Keratinocyte (primary cell): ENCODE measurements at regions not wholly inside any gene's neighbourhood (a gene's known extent, or its start where the extent isn't known, plus 50 kb on each side); places are given as distances from the start of the nearest gene placed in this dataset.

Experiments
- DNase-seq: peaks from one replicate; pipeline ENCODE4 v3.0.0-alpha.2; 2011; ENCODE audit warnings: low read depth, missing footprints, low spot score
- FAIRE-seq: peaks from 2 replicates; lab custom pipeline; 2011; peaks lifted over from hg19 to GRCh38; lab: Jason Lieb, UNC
- H2AFZ ChIP-seq: 2 replicates; pipeline ENCODE4 v1.6.0; 2012; ENCODE audit warnings: low read length, control low read depth, inconsistent platforms; ENCODE audit not compliant: control insufficient read depth
- H3K27ac ChIP-seq: 2 replicates; pipeline ENCODE4 v1.5.1; 2011; ENCODE audit warnings: low read length; ENCODE audit not compliant: control insufficient read depth, insufficient read depth
- H3K27me3 ChIP-seq: 3 replicates; pipeline ENCODE4 v1.6.0; 2011; ENCODE audit warnings: low read length; ENCODE audit not compliant: control insufficient read depth, insufficient read depth; ENCODE audit errors: extremely low read depth
- H3K36me3 ChIP-seq, 2 experiments: 2 replicates in 1 of 2; 3 replicates in 1 of 2; pipeline ENCODE4 v1.5.1; 2011; ENCODE audit warnings: low read length in 2 of 2, mild to moderate bottlenecking in 1 of 2; ENCODE audit not compliant: control insufficient read depth in 2 of 2, insufficient read depth in 2 of 2; ENCODE audit errors: extremely low read depth in 1 of 2
- H3K4me1 ChIP-seq: 3 replicates; pipeline ENCODE4 v1.5.1; 2011; ENCODE audit warnings: low read length; ENCODE audit not compliant: control insufficient read depth, insufficient read depth; ENCODE audit errors: extremely low read depth
- H3K4me2 ChIP-seq: 3 replicates; pipeline ENCODE4 v1.6.0; 2011; ENCODE audit warnings: low read depth, low read length; ENCODE audit not compliant: control insufficient read depth, insufficient read depth; ENCODE audit errors: extremely low read depth
- H3K4me3 ChIP-seq, 3 experiments: fragments of 200-600 bp in 1 of 3; sonication (generic) in 1 of 3; 2 replicates in 2 of 3; 3 replicates in 1 of 3; pipeline ENCODE4 v1.5.1; 2011 to 2016; ENCODE audit warnings: low read length in 3 of 3, mild to moderate bottlenecking in 3 of 3, control low read depth in 2 of 3, inconsistent platforms in 1 of 3, low read depth in 1 of 3, mixed read lengths in 1 of 3, mixed run types in 1 of 3, moderate library complexity in 1 of 3; ENCODE audit not compliant: control insufficient read depth in 2 of 3, insufficient read depth in 2 of 3; ENCODE audit errors: extremely low read depth in 1 of 3
- H3K79me2 ChIP-seq: 2 replicates; pipeline ENCODE4 v1.6.0; 2012; ENCODE audit warnings: low read length; ENCODE audit not compliant: control insufficient read depth, insufficient read depth
- H3K9ac ChIP-seq: 3 replicates; pipeline ENCODE4 v1.6.0; 2011; ENCODE audit warnings: low read length; ENCODE audit not compliant: control insufficient read depth, insufficient read depth; ENCODE audit errors: extremely low read depth
- H3K9me1 ChIP-seq: 3 replicates; pipeline ENCODE4 v1.6.0; 2011; ENCODE audit warnings: low read length; ENCODE audit not compliant: control insufficient read depth, insufficient read depth; ENCODE audit errors: extremely low read depth
- H3K9me3 ChIP-seq: 2 replicates; pipeline ENCODE4 v1.5.1; 2012; ENCODE audit warnings: low read depth, low read length; ENCODE audit not compliant: control insufficient read depth
- H4K20me1 ChIP-seq: 3 replicates; pipeline ENCODE4 v1.6.0; 2011; ENCODE audit warnings: low read length; ENCODE audit not compliant: control insufficient read depth, insufficient read depth; ENCODE audit errors: extremely low read depth
- CTCF ChIP-seq, 3 experiments: IDR thresholded peaks in 1 of 3; conservative IDR thresholded peaks in 1 of 3; optimal IDR thresholded peaks in 1 of 3; 2 replicates in 2 of 3; 3 replicates in 1 of 3; pipeline versions ENCODE3 to v1.5.1; 2011; ENCODE audit warnings: low read length in 3 of 3, mild to moderate bottlenecking in 3 of 3, moderate library complexity in 2 of 3, control low read depth in 1 of 3, inconsistent platforms in 1 of 3; ENCODE audit not compliant: insufficient read depth in 2 of 3; ENCODE audit errors: extremely low read depth in 1 of 3
- EZH2 ChIP-seq: IDR thresholded peaks from one replicate; pipeline ENCODE4 v1.6.1; 2012; ENCODE audit warnings: inconsistent platforms, mild to moderate bottlenecking, low read length, moderate library complexity
- dilution Hi-C: fragments of 300-500 bp; cut with MboI; formaldehyde crosslinking; loops from one replicate; pipeline ENCODE4 v1.7.0; 2020; ENCODE audit warnings: low sequenced_read_pairs; ENCODE audit not compliant: extremely low pct_ligation_motif_present

GRCh38 chr1:238764779-238765178 is 621.6 kb upstream of the CHRM3 start:
- no peak for DNase-seq
- Histone ChIP-seq H2AFZ (no peak overlapping the region), H3K36me3 (no peaks in the 10 kb centered on the region), H3K9me1 (no peaks in the 10 kb centered on the region), H3K9me3 (no peaks in the 10 kb centered on the region), H3K4me2 (no peak overlapping the region), H4K20me1 (no peaks in the 10 kb centered on the region), H3K27ac (no peak overlapping the region), H3K27me3 (no peaks in the 10 kb centered on the region), H3K4me3 (no peak overlapping the region), H3K79me2 (no peaks in the 10 kb centered on the region), H3K4me1 (no peaks in the 10 kb centered on the region), H3K9ac (no peak overlapping the region)
- dilution Hi-C loops = no loop called here
- no peak for FAIRE-seq
- TF ChIP-seq CTCF (optimal IDR thresholded peaks at IDR 0.05 in 1 of 3, IDR thresholded peaks at IDR 0.05 in 1 of 3, conservative IDR thresholded peaks at IDR 0.05 in 1 of 3; ENCODE audit: extremely low read depth in 1 of 3, insufficient read depth in 2 of 3, low read length in 3 of 3) (no peak), EZH2 (no peak)

- Histone ChIP-seq H3K4me3 (no peak overlapping the region), H3K79me2 (no peaks in the 10 kb centered on the region), H3K9ac (no peak overlapping the region), H3K36me3 (no peaks in the 10 kb centered on the region), H3K4me2 (no peak overlapping the region), H3K9me1 (no peaks in the 10 kb centered on the region), H3K27ac (no peak overlapping the region), H2AFZ (no peak overlapping the region), H3K27me3 (no peaks in the 10 kb centered on the region), H3K9me3 (no peaks in the 10 kb centered on the region), H3K4me1 (no peaks in the 10 kb centered on the region), H4K20me1 (no peaks in the 10 kb centered on the region)
- no peak for TF ChIP-seq EZH2
- FAIRE-seq (no peak), DNase-seq (no peak)
- dilution Hi-C loops = no loop called here
Measured at GRCh38 chr1:238753252-238753651, 633.1 kb upstream of the CHRM3 start.

- TF ChIP-seq CTCF (optimal IDR thresholded peaks at IDR 0.05 in 1 of 3, IDR thresholded peaks at IDR 0.05 in 1 of 3, conservative IDR thresholded peaks at IDR 0.05 in 1 of 3; ENCODE audit: extremely low read depth in 1 of 3, insufficient read depth in 2 of 3, low read length in 3 of 3) (no peak), EZH2 (no peak)
- dilution Hi-C loops = no loop called here
- H3K36me3 ChIP-seq = no peaks in the 10 kb centered on the region
- no peaks in the 10 kb centered on the region for H3K27me3 ChIP-seq
- no peak for FAIRE-seq
- H3K4me2 ChIP-seq = no peak overlapping the region
- no peak for DNase-seq
- H3K4me1 ChIP-seq = no peaks in the 10 kb centered on the region
- no peaks in the 10 kb centered on the region for H4K20me1 ChIP-seq
- no peaks in the 10 kb centered on the region for H3K9me3 ChIP-seq
- no peaks in the 10 kb centered on the region for H3K9me1 ChIP-seq
- no peak overlapping the region for H3K4me3 ChIP-seq
- no peak overlapping the region for H3K9ac ChIP-seq
- H2AFZ ChIP-seq = no peak overlapping the region
- no peak overlapping the region for H3K27ac ChIP-seq
- no peaks in the 10 kb centered on the region for H3K79me2 ChIP-seq
Measured at GRCh38 chr1:238752327-238752726, 634.0 kb upstream of the CHRM3 start.
